HPDE6-E6E7 (cell line): ENCODE measurements at regions not wholly inside any gene's neighbourhood (a gene's known extent, or its start where the extent isn't known, plus 50 kb on each side); places are given as distances from the start of the nearest gene placed in this dataset.

Experiments
- DNase-seq: peaks from one replicate; pipeline ENCODE4 v3.0.0; 2011; ENCODE audit warnings: missing footprints; ENCODE audit errors: extremely low spot score

- DNase-seq: no peak
Measured at GRCh38 chr6:108778421-108779186, 69.6 kb upstream of the ARMC2 start.

GRCh38 chr6:108779536-108780275, 68.5 kb upstream of the ARMC2 start:
- no peak for DNase-seq

GRCh38 chr6:108780784-108781183, 67.4 kb upstream of the ARMC2 start:
- DNase-seq: no peak

GRCh38 chr6:108781419-108782100, 66.7 kb upstream of the ARMC2 start:
- DNase-seq: no peak

- peak; percentile 96 for DNase-seq
Measured at GRCh38 chr6:108782179-108783041, 65.8 kb upstream of the ARMC2 start.

GRCh38 chr6:108785653-108786052, 62.6 kb upstream of the ARMC2 start:
- no peak for DNase-seq

- no peak for DNase-seq
Measured at GRCh38 chr6:108788416-108788815, 59.8 kb upstream of the ARMC2 start.

GRCh38 chr6:108789475-108789874, 58.7 kb upstream of the ARMC2 start:
- DNase-seq: no peak

GRCh38 chr6:108791700-108792099, 56.5 kb upstream of the ARMC2 start:
- no peak for DNase-seq

GRCh38 chr6:108793516-108794251, 54.5 kb upstream of the ARMC2 start:
- no peak for DNase-seq

- no peak for DNase-seq
Measured at GRCh38 chr6:108795122-108795521, 53.1 kb upstream of the ARMC2 start.

GRCh38 chr6:108795814-108796213, 52.4 kb upstream of the ARMC2 start:
- no peak for DNase-seq

- no peak for DNase-seq
Measured at GRCh38 chr6:108796875-108797274, 51.3 kb upstream of the ARMC2 start.

GRCh38 chr6:108797951-108798669, 50.1 kb upstream of the ARMC2 start:
- DNase-seq: no peak
